Cerebellar nuclear complex (tissue), 1 donor: ENCODE measurements at regions not wholly inside any gene's neighbourhood (a gene's known extent, or its start where the extent isn't known, plus 50 kb on each side); places are given as distances from the start of the nearest gene placed in this dataset.
"Not testable (repeated sequence)": the region's sequence is repeated elsewhere in the genome, so short reads cannot be mapped to it uniquely, and the experiment has no call there.

Experiments
- DNase-seq, 2 experiments: peaks; one replicate each; lab custom pipeline; 2025; lab: John Stamatoyannopoulos, UW

GRCh38 chr12:97713270-97713669, 250.7 kb downstream of the RMST start:
- DNase-seq: no peak

GRCh38 chr12:97714107-97714563, 251.5 kb downstream of the RMST start:
- no peak for DNase-seq

GRCh38 chr12:97716356-97716755, 253.8 kb downstream of the RMST start:
- DNase-seq: no peak

- DNase-seq: not testable (repeated sequence)
Observed at GRCh38 chr12:97723801-97724200, 261.2 kb downstream of the RMST start.

GRCh38 chr12:97745406-97746101, 282.9 kb downstream of the RMST start:
- DNase-seq: no peak

GRCh38 chr12:97748298-97748697, 285.7 kb downstream of the RMST start:
- DNase-seq: no peak

GRCh38 chr12:97751704-97752103, 289.1 kb downstream of the RMST start:
- DNase-seq: no peak

- no peak for DNase-seq
Observed at GRCh38 chr12:97752129-97752528, 289.5 kb downstream of the RMST start.

- no peak for DNase-seq
Observed at GRCh38 chr12:97753332-97753731, 290.7 kb downstream of the RMST start.

- no peak for DNase-seq
Observed at GRCh38 chr12:97754306-97754705, 291.7 kb downstream of the RMST start.

GRCh38 chr12:97756066-97756666, 293.6 kb downstream of the RMST start:
- DNase-seq: no peak

GRCh38 chr12:97756741-97757140, 294.1 kb downstream of the RMST start:
- DNase-seq: no peak

- no peak for DNase-seq
Observed at GRCh38 chr12:97757481-97758193, 295.0 kb downstream of the RMST start.

- DNase-seq: no peak
Observed at GRCh38 chr12:97758194-97758501, 295.5 kb downstream of the RMST start.

- DNase-seq: no peak
Observed at GRCh38 chr12:97758586-97758985, 296.0 kb downstream of the RMST start.

- no peak for DNase-seq
Observed at GRCh38 chr12:97760601-97761000, 298.0 kb downstream of the RMST start.

- DNase-seq: no peak
Observed at GRCh38 chr12:97763113-97763512, 300.5 kb downstream of the RMST start.

- DNase-seq: no peak
Observed at GRCh38 chr12:97764700-97765099, 302.1 kb downstream of the RMST start.

- no peak for DNase-seq
Observed at GRCh38 chr12:97767347-97767746, 304.7 kb downstream of the RMST start.

- no peak for DNase-seq
Observed at GRCh38 chr12:97778111-97778510, 315.5 kb downstream of the RMST start.

- no peak for DNase-seq
Observed at GRCh38 chr12:97781342-97781741, 318.7 kb downstream of the RMST start.

- no peak for DNase-seq
Observed at GRCh38 chr12:97784904-97785303, 322.3 kb downstream of the RMST start.

GRCh38 chr12:97790281-97790680, 327.7 kb downstream of the RMST start:
- DNase-seq: no peak
